PFSK-1 (cell line): ENCODE measurements at regions not wholly inside any gene's neighbourhood (a gene's known extent, or its start where the extent isn't known, plus 50 kb on each side); places are given as distances from the start of the nearest gene placed in this dataset.

ENCODE experiments used
- FOXP2 ChIP-seq: optimal IDR thresholded peaks from 2 replicates; pipeline ENCODE3; 2011; ENCODE audit warnings: borderline replicate concordance, control low read depth, inconsistent platforms; ENCODE audit not compliant: insufficient read depth; ENCODE audit errors: extremely low read length, extremely low read depth
- POLR2AphosphoS5 ChIP-seq: IDR thresholded peaks from 2 replicates; pipeline ENCODE4 v1.6.1; 2012; ENCODE audit warnings: low read depth, mild to moderate bottlenecking, control low read depth, low read length, moderate library complexity
- REST ChIP-seq, 2 experiments: IDR thresholded peaks; 2 replicates each; pipeline versions ENCODE4 v1.6.1 to v1.8.0; 2011 to 2012; ENCODE audit warnings: low read depth in 2 of 2, low read length in 2 of 2, control low read depth in 1 of 2, inconsistent platforms in 1 of 2, mild to moderate bottlenecking in 1 of 2, moderate library complexity in 1 of 2; ENCODE audit not compliant: insufficient read depth in 1 of 2
- SIN3A ChIP-seq: IDR thresholded peaks from 2 replicates; pipeline ENCODE4 v1.6.1; 2012; ENCODE audit warnings: mild to moderate bottlenecking, low read length, moderate library complexity, borderline replicate concordance; ENCODE audit not compliant: insufficient read depth
- TAF1 ChIP-seq: IDR thresholded peaks from 2 replicates; pipeline ENCODE4 v1.6.1; 2012; ENCODE audit warnings: low read length, control low read depth, borderline replicate concordance; ENCODE audit not compliant: insufficient read depth

DNA sequence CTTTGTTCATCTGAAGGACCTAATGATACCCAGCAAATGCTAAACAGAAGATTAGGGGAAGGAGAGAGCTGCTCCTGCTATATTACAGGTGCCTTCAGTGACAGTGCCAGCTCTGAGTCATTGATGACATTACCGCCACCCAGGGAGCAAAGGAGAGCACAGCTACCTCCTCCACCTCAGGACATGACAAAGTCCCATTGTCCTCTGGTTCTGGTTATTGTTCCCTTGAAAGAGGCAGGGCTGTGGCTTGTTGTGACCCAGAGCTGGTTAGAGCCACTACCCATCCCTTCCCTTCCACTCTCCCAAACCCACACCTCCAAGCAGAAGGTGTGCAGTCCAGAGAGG, 363.5 kb upstream of the DUSP10 start:
- TF ChIP-seq SIN3A: no peak
- TF ChIP-seq FOXP2: no peak

- TF ChIP-seq SIN3A (no peak), POLR2AphosphoS5 (no peak), FOXP2 (no peak), REST (IDR thresholded peaks at IDR 0.05; ENCODE audit: insufficient read depth in 1 of 2, low read depth in 2 of 2, low read length in 2 of 2) (no peak), TAF1 (no peak)
Measured at GRCh38 chr1:222104694-222105392, 363.0 kb upstream of the DUSP10 start.

DNA sequence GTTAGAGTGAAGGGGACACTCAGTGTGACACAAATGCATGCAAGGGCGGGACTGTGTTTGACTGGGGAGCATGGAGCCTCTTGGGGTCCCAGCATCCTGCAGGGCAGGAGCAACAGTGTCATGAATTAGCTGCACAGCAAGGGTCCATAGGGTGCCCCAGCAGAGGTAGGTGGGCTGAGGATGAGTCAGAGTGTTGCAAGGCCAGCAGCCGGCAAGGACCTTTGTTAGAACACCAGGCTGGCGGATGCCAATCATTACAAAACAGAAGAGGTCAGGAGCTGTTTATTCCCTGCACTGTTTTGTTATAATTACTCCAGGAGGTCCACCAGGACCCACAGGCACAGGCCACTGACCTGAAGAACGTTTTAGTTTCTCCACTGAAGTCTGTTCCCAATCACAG, 362.2 kb upstream of the DUSP10 start:
- no peak for TF ChIP-seq POLR2AphosphoS5
- no peak for TF ChIP-seq SIN3A
- no peak for TF ChIP-seq REST (IDR thresholded peaks at IDR 0.05; ENCODE audit: insufficient read depth in 1 of 2, low read depth in 2 of 2, low read length in 2 of 2)
- TF ChIP-seq TAF1: no peak
- no peak for TF ChIP-seq FOXP2

- no peak for TF ChIP-seq FOXP2
Measured at GRCh38 chr1:222099746-222100145, 357.9 kb upstream of the DUSP10 start.

DNA sequence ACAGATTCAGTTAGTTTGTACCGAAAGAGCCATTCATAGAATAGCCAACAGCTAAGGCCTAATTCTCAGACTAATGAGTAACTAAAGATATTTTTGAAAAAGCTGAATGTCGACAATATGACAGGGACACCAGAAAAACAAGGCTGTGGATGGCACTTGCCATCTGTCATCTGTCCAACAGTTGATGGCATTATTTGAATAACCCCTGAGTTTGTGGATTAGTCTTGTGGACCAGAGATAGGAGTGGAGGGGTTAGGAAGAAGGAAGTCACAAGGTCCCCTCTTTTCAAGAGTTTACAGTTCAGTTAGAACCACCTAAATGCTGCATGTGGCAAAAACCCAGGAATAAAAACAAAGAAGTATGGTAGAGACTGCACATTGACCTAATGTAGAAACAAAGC, 356.5 kb upstream of the DUSP10 start:
- TF ChIP-seq REST (IDR thresholded peaks at IDR 0.05; ENCODE audit: insufficient read depth in 1 of 2, low read depth in 2 of 2, low read length in 2 of 2): no peak
- no peak for TF ChIP-seq FOXP2
- TF ChIP-seq SIN3A: no peak
- no peak for TF ChIP-seq POLR2AphosphoS5
- TF ChIP-seq TAF1: no peak

GRCh38 chr1:222097588-222097987, 355.7 kb upstream of the DUSP10 start:
- no peak for TF ChIP-seq POLR2AphosphoS5
- no peak for TF ChIP-seq SIN3A
- no peak for TF ChIP-seq REST (IDR thresholded peaks at IDR 0.05; ENCODE audit: insufficient read depth in 1 of 2, low read depth in 2 of 2, low read length in 2 of 2)
- TF ChIP-seq FOXP2: no peak
- no peak for TF ChIP-seq TAF1
